HTR-8/SVneo (cell line): ENCODE measurements at regions not wholly inside any gene's neighbourhood (a gene's known extent, or its start where the extent isn't known, plus 50 kb on each side); places are given as distances from the start of the nearest gene placed in this dataset.
A peak's percentile ranks its signal among the peaks of the same experiment; 100 is the strongest.
"Not testable (repeated sequence)": the region's sequence is repeated elsewhere in the genome, so short reads cannot be mapped to it uniquely, and the experiment has no call there.

Experiments used
- DNase-seq: peaks from one replicate; pipeline ENCODE4 v3.0.0; 2011; ENCODE audit warnings: low spot score, mixed read lengths; ENCODE audit not compliant: insufficient read length
- FAIRE-seq: peaks from 2 replicates; lab custom pipeline; 2011; peaks lifted over from hg19 to GRCh38; lab: Jason Lieb, UNC

- FAIRE-seq (no peak), DNase-seq (no peak)
Measured at GRCh38 chr18:59983506-59983905, 83.7 kb downstream of the PMAIP1 start.

GRCh38 chr18:59980188-59980637 is 80.4 kb downstream of the PMAIP1 start:
- DNase-seq (no peak), FAIRE-seq (no peak)

GRCh38 chr18:59971871-59972428 is 72.2 kb downstream of the PMAIP1 start:
- FAIRE-seq (no peak), DNase-seq (no peak)

GRCh38 chr18:59971144-59971543 is 71.3 kb downstream of the PMAIP1 start:
- DNase-seq, FAIRE-seq: not testable (repeated sequence)

- not testable (repeated sequence) for DNase-seq, FAIRE-seq
Measured at GRCh38 chr18:59969477-59970028, 69.8 kb downstream of the PMAIP1 start.

- DNase-seq, result no peak
Measured at GRCh38 chr18:59968583-59968982, 68.8 kb downstream of the PMAIP1 start.

GRCh38 chr18:59967878-59968277 is 68.1 kb downstream of the PMAIP1 start:
- DNase-seq, result no peak
- no peak for FAIRE-seq

More at GRCh38 chr18:59968583-59968982, 68.8 kb downstream of the PMAIP1 start:
- no peak for FAIRE-seq

GRCh38 chr18:59966913-59967312 is 67.1 kb downstream of the PMAIP1 start:
- no peak for FAIRE-seq
- no peak for DNase-seq

GRCh38 chr18:59963229-59963628 is 63.4 kb downstream of the PMAIP1 start:
- DNase-seq (no peak), FAIRE-seq (no peak)

- FAIRE-seq (no peak), DNase-seq (no peak)
Measured at GRCh38 chr18:59961070-59961469, 61.3 kb downstream of the PMAIP1 start.

- DNase-seq (no peak), FAIRE-seq (no peak)
Measured at GRCh38 chr18:59960272-59960671, 60.5 kb downstream of the PMAIP1 start.

- no peak for DNase-seq
- FAIRE-seq, result no peak
Measured at GRCh38 chr18:59959606-59960005, 59.8 kb downstream of the PMAIP1 start.

GRCh38 chr18:59959073-59959472 is 59.3 kb downstream of the PMAIP1 start:
- DNase-seq, result no peak
- no peak for FAIRE-seq

- DNase-seq, result peak; percentile 37
- FAIRE-seq, result no peak
Measured at GRCh38 chr18:59957957-59958356, 58.2 kb downstream of the PMAIP1 start.

- peak; percentile 32 for DNase-seq
- peak; percentile 33 for FAIRE-seq
Measured at GRCh38 chr18:59954755-59955156, 55.0 kb downstream of the PMAIP1 start.

- FAIRE-seq, result no peak
Measured at GRCh38 chr18:59954241-59954640, 54.4 kb downstream of the PMAIP1 start.

More at GRCh38 chr18:59954241-59954640, 54.4 kb downstream of the PMAIP1 start:
- no peak for DNase-seq
